VCaP (cell line): ENCODE measurements at regions not wholly inside any gene's neighbourhood (a gene's known extent, or its start where the extent isn't known, plus 50 kb on each side); places are given as distances from the start of the nearest gene placed in this dataset.
"Not testable (repeated sequence)": the region's sequence is repeated elsewhere in the genome, so short reads cannot be mapped to it uniquely, and the experiment has no call there.

Source experiments
- H3K27ac ChIP-seq: fragments of 450-650 bp; 2 replicates; pipeline ENCODE4 v1.5.1; 2017
- TF ChIP-seq, protein P1 (sequence below): fragments of 450-650 bp; conservative IDR thresholded peaks from 2 replicates; pipeline ENCODE4 v1.5.1; 2017; ENCODE audit warnings: mild to moderate bottlenecking, moderate library complexity

DNA sequence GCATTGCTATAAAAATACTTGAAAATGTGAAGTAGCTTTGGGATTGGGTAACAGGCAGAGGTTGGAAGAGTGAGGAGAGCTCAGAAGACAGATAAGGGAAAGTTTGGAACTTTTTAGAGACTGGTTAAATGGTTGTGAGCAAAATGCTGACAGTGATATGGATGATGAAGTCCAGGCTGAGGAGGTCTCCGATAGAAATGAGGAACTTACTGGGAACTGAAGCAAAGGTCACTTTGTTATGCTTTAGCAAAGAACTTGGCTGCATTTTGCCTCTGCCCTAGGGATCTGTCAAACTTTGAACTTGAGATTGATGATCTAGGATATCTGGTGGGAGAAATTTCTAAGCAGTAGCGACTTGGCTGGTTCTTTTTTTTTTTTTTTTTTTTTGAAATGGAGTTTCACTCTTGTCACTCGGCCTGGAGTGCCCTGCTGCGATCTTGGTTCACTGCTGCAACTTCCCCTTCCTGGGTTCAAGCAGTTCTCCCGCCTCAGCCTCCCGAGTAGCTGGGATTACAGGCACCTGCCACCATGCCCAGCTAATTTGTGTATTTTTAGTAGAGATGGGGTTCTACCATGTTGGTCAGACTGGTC is 998.9 kb downstream of the TLE1 start:
- TF ChIP-seq, protein P1, sequence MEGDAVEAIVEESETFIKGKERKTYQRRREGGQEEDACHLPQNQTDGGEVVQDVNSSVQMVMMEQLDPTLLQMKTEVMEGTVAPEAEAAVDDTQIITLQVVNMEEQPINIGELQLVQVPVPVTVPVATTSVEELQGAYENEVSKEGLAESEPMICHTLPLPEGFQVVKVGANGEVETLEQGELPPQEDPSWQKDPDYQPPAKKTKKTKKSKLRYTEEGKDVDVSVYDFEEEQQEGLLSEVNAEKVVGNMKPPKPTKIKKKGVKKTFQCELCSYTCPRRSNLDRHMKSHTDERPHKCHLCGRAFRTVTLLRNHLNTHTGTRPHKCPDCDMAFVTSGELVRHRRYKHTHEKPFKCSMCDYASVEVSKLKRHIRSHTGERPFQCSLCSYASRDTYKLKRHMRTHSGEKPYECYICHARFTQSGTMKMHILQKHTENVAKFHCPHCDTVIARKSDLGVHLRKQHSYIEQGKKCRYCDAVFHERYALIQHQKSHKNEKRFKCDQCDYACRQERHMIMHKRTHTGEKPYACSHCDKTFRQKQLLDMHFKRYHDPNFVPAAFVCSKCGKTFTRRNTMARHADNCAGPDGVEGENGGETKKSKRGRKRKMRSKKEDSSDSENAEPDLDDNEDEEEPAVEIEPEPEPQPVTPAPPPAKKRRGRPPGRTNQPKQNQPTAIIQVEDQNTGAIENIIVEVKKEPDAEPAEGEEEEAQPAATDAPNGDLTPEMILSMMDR = no peak
- no peak overlapping the region for H3K27ac ChIP-seq

DNA sequence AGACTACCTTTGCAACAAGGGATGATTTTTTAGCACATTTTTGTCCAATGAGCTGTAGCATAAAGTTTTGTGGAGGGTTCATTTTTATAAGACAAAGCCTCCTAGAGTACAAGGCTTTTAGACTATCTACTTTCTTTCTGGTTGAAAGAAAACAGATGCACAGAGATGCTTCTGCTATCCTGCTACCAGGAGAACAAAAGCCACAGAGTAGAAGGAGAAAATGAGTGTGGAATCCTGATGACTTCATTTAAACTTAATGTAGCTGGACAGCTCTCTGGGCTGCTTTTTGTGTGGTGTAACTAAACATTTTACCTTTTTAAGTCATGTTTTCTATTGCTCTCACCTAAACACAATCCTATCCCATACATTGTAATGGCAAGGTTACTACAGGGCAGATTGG is 1009.4 kb downstream of the TLE1 start:
- TF ChIP-seq, protein P1 = no peak
- no peak overlapping the region for H3K27ac ChIP-seq

DNA sequence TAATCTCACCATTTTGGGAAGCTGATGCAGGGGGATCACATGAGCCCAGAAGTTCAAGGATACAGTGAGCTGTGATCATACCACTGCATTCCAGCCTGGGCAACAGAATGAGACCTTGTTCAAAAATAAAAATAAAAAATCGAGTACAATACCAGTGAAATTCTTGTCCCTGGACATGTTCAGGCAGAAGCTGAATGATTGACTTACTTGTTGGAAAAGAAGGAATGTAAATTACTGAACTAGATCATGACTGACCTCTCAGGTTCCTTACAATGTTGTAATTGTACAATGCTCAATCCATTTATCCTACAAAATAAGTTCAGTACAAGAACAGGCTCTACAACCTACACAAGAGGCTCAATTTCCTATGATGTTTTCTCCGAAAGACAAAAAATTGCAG is 1010.4 kb downstream of the TLE1 start:
- TF ChIP-seq, protein P1 = no peak
- H3K27ac ChIP-seq = no peak overlapping the region

DNA sequence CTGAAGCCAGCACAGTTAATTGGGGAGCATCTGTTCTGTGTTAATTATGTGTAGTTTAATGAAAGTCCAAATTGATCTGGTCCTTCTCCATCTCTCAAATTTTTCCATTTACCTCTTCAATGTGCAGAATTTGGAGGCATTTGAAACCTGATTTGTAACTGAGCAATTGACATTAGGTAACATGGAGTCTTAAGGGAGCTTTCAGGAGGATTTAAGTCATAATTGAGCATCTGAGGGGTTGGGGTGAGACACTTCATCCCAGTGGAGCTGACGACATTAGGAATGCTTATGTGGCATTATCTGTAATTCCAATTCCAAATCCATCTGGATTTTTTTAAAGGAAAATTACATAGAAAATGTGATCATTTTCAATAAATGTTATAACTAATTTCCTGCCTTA is 1015.9 kb downstream of the TLE1 start:
- TF ChIP-seq, protein P1 = no peak
- no peak overlapping the region for H3K27ac ChIP-seq

DNA sequence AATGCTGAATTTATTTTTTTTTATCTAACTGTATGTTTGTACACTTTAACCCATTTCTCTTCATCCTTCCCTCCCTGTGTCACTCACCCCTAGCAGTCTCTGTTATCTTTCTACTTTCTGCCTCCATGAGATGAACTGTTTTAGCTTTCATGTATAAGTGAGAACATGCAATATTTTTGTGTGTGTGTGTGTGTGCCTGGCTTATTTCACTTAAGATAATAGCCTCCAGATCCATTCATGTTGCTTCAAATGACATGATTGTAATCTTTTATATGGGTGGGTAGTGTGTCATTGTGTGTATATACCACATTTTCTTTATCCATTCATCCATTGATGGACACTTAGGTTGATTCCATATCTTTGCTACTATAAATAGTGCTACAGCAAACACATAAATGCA is 1023.9 kb downstream of the TLE1 start:
- no peak overlapping the region for H3K27ac ChIP-seq
- TF ChIP-seq, protein P1 = no peak

DNA sequence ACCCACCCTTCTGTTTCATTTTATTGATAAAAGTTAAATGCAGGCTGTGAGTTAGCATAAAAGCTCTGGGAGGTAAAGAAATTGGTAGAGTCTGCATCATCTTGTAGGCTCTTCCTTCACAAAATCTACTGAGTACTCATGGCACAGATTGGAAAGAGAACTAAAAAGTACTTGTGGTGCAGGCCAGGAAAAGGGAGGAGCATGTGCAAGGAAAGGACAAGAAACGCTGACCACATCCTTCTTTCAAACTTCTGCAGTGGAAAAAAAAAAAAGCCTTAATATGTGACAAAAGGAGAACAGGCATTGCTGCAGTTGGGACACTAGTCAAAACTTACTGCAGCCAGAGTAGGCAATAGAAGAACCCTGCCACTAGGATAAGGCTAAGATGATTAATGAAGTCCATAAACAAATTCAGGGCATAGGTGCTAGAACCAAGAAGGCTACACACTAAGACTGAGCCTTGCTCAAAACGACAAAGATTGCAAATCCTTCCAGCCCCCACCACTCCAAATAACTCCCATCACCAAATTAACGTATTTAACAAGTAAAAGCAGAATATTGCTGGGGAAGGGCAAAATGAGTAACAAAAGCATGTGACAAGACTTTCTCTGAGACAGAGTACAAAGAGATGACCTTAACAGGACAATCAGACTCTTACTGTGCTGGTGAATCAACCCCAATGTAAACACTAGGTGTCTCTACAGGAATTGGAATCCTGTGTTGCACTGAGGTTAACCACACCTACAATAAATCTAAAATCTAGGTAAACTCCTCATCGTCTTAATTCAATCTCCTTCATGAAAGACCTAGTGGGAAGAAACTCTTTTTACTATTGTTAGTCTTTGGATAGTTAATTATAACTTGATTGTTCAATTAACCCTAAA is 1024.8 kb downstream of the TLE1 start:
- TF ChIP-seq, protein P1 = peak; percentile 40
- H3K27ac ChIP-seq = no peak overlapping the region

DNA sequence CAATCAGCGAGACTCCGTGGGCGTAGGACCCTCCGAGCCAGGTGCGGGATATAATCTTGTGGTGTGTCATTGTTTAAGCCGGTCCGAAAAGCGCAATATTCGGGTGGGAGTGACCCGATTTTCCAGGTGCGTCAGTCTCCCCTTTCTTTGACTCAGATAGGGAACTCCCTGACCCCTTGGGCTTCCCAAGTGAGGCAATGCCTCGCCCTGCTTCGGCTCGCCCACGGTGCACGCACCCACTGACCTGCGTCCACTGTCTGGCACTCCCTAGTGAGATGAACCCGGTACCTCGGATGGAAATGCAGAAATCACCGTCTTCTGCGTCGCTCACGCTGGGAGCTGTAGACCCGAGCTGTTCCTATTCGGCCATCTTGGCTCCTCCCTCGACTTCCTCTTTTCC is 1029.6 kb downstream of the TLE1 start:
- H3K27ac ChIP-seq = not testable (repeated sequence)

DNA sequence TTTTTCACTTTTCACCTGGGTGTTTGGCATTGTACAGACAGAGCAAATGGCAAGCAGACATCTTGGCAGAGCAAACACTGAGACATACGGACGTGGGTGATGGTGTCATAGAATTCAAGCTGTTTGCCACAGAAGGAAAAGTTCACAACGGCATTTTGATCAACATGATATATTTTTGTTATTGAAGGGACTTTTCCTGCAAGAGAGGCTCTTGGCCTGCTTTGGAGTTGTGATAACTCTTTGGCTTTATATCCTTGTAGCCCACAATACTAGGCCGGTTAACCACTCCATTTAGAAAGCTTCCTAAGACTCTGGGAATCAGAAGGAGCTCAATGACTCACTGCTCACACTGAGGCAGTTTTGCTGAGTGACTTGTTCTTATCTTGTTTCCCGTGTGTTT is 1038.3 kb downstream of the TLE1 start:
- TF ChIP-seq, protein P1 = no peak
- H3K27ac ChIP-seq = no peak overlapping the region
